Keratinocyte (primary cell): ENCODE measurements at regions not wholly inside any gene's neighbourhood (a gene's known extent, or its start where the extent isn't known, plus 50 kb on each side); places are given as distances from the start of the nearest gene placed in this dataset.

Source experiments
- EZH2 ChIP-seq: IDR thresholded peaks from one replicate; pipeline ENCODE4 v1.6.1; 2012; ENCODE audit warnings: inconsistent platforms, mild to moderate bottlenecking, low read length, moderate library complexity
- TF ChIP-seq, protein P1 (sequence below), 3 experiments: IDR thresholded peaks in 1 of 3; conservative IDR thresholded peaks in 1 of 3; optimal IDR thresholded peaks in 1 of 3; 2 replicates in 2 of 3; 3 replicates in 1 of 3; pipeline versions ENCODE3 to v1.5.1; 2011; ENCODE audit warnings: low read length in 3 of 3, mild to moderate bottlenecking in 3 of 3, moderate library complexity in 2 of 3, control low read depth in 1 of 3, inconsistent platforms in 1 of 3; ENCODE audit not compliant: insufficient read depth in 2 of 3; ENCODE audit errors: extremely low read depth in 1 of 3

GRCh38 chr2:3036432-3037125, 341.0 kb downstream of the EIPR1 start:
- TF ChIP-seq, protein P1, sequence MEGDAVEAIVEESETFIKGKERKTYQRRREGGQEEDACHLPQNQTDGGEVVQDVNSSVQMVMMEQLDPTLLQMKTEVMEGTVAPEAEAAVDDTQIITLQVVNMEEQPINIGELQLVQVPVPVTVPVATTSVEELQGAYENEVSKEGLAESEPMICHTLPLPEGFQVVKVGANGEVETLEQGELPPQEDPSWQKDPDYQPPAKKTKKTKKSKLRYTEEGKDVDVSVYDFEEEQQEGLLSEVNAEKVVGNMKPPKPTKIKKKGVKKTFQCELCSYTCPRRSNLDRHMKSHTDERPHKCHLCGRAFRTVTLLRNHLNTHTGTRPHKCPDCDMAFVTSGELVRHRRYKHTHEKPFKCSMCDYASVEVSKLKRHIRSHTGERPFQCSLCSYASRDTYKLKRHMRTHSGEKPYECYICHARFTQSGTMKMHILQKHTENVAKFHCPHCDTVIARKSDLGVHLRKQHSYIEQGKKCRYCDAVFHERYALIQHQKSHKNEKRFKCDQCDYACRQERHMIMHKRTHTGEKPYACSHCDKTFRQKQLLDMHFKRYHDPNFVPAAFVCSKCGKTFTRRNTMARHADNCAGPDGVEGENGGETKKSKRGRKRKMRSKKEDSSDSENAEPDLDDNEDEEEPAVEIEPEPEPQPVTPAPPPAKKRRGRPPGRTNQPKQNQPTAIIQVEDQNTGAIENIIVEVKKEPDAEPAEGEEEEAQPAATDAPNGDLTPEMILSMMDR (optimal IDR thresholded peaks at IDR 0.05 in 1 of 3, IDR thresholded peaks at IDR 0.05 in 1 of 3, conservative IDR thresholded peaks at IDR 0.05 in 1 of 3; ENCODE audit: extremely low read depth in 1 of 3, insufficient read depth in 2 of 3, low read length in 3 of 3) = no peak
- TF ChIP-seq EZH2 = no peak
